Endothelial cell of umbilical vein (primary cell): ENCODE measurements at regions not wholly inside any gene's neighbourhood (a gene's known extent, or its start where the extent isn't known, plus 50 kb on each side); places are given as distances from the start of the nearest gene placed in this dataset.

Source experiments
- BruUV-seq: library from RNA; stranded (reverse); fragments of 400-500 nt; replicated peaks from 2 replicates; lab custom pipeline; 2021; lab: Mats Ljungman, UMichigan
- CTCF ChIA-PET: fragments of 300-600, 350-600 bp; sonication (Branson Sonifier 250); formaldehyde crosslinking; loops from one replicate; lab custom pipeline; 2021; ENCODE audit warnings: antibody characterized with exemption, inconsistent platforms; lab: Charles Lee
- POLR2A ChIA-PET: fragments of 300-600, 350-600 bp; sonication (Branson Sonifier 250); formaldehyde crosslinking; loops from one replicate; lab custom pipeline; 2021; ENCODE audit warnings: antibody characterized with exemption, inconsistent platforms; lab: Charles Lee
- DNase-seq: peaks from one replicate; pipeline ENCODE4 v3.0.0-alpha.2; 2011; ENCODE audit warnings: low read depth, low spot score
- FAIRE-seq: peaks from 2 replicates; lab custom pipeline; 2011; peaks lifted over from hg19 to GRCh38; lab: Jason Lieb, UNC
- H2AFZ ChIP-seq: 2 replicates; pipeline ENCODE4 v1.6.0; 2012; ENCODE audit warnings: low read depth, low read length, control low read depth, inconsistent platforms
- H3K27ac ChIP-seq: 2 replicates; pipeline ENCODE4 v1.5.1; 2011; ENCODE audit warnings: low read depth, mild to moderate bottlenecking, control low read depth, low read length, moderate library complexity; ENCODE audit not compliant: insufficient read depth
- H3K27me3 ChIP-seq, 2 experiments: 2 replicates each; pipeline versions ENCODE4 v1.6.0 to v1.6.1; 2011; ENCODE audit warnings: low read length in 2 of 2, mixed read lengths in 1 of 2; ENCODE audit not compliant: control insufficient read depth in 2 of 2, insufficient read depth in 2 of 2
- H3K36me3 ChIP-seq, 2 experiments: 2 replicates in 1 of 2; 3 replicates in 1 of 2; pipeline ENCODE4 v1.5.1; 2011; ENCODE audit warnings: low read length in 2 of 2, mild to moderate bottlenecking in 1 of 2, moderate library complexity in 1 of 2; ENCODE audit not compliant: control insufficient read depth in 2 of 2, insufficient read depth in 2 of 2; ENCODE audit errors: extremely low read depth in 1 of 2
- H3K4me1 ChIP-seq: 3 replicates; pipeline ENCODE4 v1.5.1; 2011; ENCODE audit warnings: mild to moderate bottlenecking, low read length; ENCODE audit not compliant: control insufficient read depth, insufficient read depth; ENCODE audit errors: extremely low read depth
- H3K4me2 ChIP-seq: 2 replicates; pipeline ENCODE4 v1.6.1; 2011; ENCODE audit warnings: low read length, control low read depth, mixed read lengths; ENCODE audit not compliant: insufficient read depth
- H3K4me3 ChIP-seq, 3 experiments: fragments of 200-600 bp in 1 of 3; sonication (generic), shearing (Covaris generic) in 1 of 3; replicated peaks in 1 of 3; 2 replicates each; pipeline ENCODE4 v1.5.1; 2011 to 2016; ENCODE audit warnings: control low read depth in 3 of 3, low read length in 3 of 3, mild to moderate bottlenecking in 2 of 3, inconsistent platforms in 1 of 3, low read depth in 1 of 3, moderate library complexity in 1 of 3; ENCODE audit not compliant: insufficient read depth in 1 of 3
- H3K79me2 ChIP-seq: 2 replicates; pipeline ENCODE4 v1.6.0; 2012; ENCODE audit warnings: low read length, inconsistent platforms; ENCODE audit not compliant: control insufficient read depth, insufficient read depth
- H3K9ac ChIP-seq: replicated peaks from 2 replicates; pipeline ENCODE3; 2011; ENCODE audit warnings: low read length, control low read depth; ENCODE audit not compliant: insufficient read depth; ENCODE audit errors: extremely low read depth
- H3K9me1 ChIP-seq: replicated peaks from 3 replicates; pipeline ENCODE4 v1.6.0; 2011; ENCODE audit warnings: mild to moderate bottlenecking, low read length; ENCODE audit not compliant: control insufficient read depth, insufficient read depth; ENCODE audit errors: extremely low read depth
- H3K9me3 ChIP-seq: replicated peaks from 2 replicates; pipeline ENCODE4 v1.5.1; 2012; ENCODE audit warnings: low read length, inconsistent platforms; ENCODE audit not compliant: control insufficient read depth, insufficient read depth
- H4K20me1 ChIP-seq: replicated peaks from 2 replicates; pipeline ENCODE3; 2011; ENCODE audit warnings: mild to moderate bottlenecking, low read length; ENCODE audit not compliant: control insufficient read depth, insufficient read depth; ENCODE audit errors: extremely low read depth
- CTCF ChIP-seq, 2 donors: IDR thresholded peaks; 1 replicate in 1 of 2; 2 replicates in 1 of 2; pipeline ENCODE4 v1.5.1; 2011; ENCODE audit warnings: low read length in 2 of 2, mild to moderate bottlenecking in 2 of 2, moderate library complexity in 2 of 2, control low read depth in 1 of 2, inconsistent platforms in 1 of 2, low read depth in 1 of 2; ENCODE audit not compliant: insufficient read depth in 1 of 2; ENCODE audit errors: extremely low read depth in 1 of 2
- EZH2 ChIP-seq: IDR thresholded peaks from 2 replicates; pipeline ENCODE4 v1.6.1; 2012; ENCODE audit warnings: borderline replicate concordance, low read depth, mild to moderate bottlenecking, moderate library complexity, low read length, inconsistent platforms; ENCODE audit not compliant: severe bottlenecking
- FOS ChIP-seq: IDR thresholded peaks from 2 replicates; pipeline ENCODE4 v1.6.1; 2011; ENCODE audit warnings: mild to moderate bottlenecking, low read length, moderate library complexity, borderline replicate concordance; ENCODE audit not compliant: insufficient read depth
- GATA2 ChIP-seq: IDR thresholded peaks from 2 replicates; pipeline ENCODE4 v1.7.0; 2011; ENCODE audit warnings: low read depth, mild to moderate bottlenecking, moderate library complexity, mixed read lengths, low read length; ENCODE audit not compliant: insufficient read length, insufficient read depth
- JUN ChIP-seq: IDR thresholded peaks from 2 replicates; pipeline ENCODE4 v1.6.1; 2011; ENCODE audit warnings: borderline replicate concordance, low read depth; ENCODE audit not compliant: insufficient read length, insufficient read depth
- MAX ChIP-seq: IDR thresholded peaks from 2 replicates; pipeline ENCODE4 v1.6.1; 2011; ENCODE audit not compliant: insufficient read depth, insufficient read length
- MYC ChIP-seq: IDR thresholded peaks from one replicate; pipeline ENCODE4 v1.6.1; 2011; ENCODE audit warnings: mild to moderate bottlenecking, low read depth, low read length
- POLR2A ChIP-seq: IDR thresholded peaks from 2 replicates; pipeline ENCODE4 v1.6.1; 2012; ENCODE audit warnings: low read depth, mild to moderate bottlenecking, control low read depth, low read length
- POLR2AphosphoS5 ChIP-seq: IDR thresholded peaks from 2 replicates; pipeline ENCODE4 v1.6.1; 2012; ENCODE audit warnings: low read depth, mild to moderate bottlenecking, control low read depth, low read length, moderate library complexity; ENCODE audit not compliant: insufficient read depth
- dilution Hi-C: fragments of 300-500 bp; cut with MboI; formaldehyde crosslinking; loops from one replicate; pipeline ENCODE4 v1.15.0; 2019; ENCODE audit warnings: low sequenced_read_pairs; ENCODE audit not compliant: extremely low pct_ligation_motif_present
- intact Hi-C: fragments of 100-400 bp; cut with micrococcal nuclease; formaldehyde crosslinking; loops from one replicate; pipeline ENCODE4 v1.10.0; 2022

GRCh38 chr2:146608490-146608889 lies 1236.3 kb upstream of the ACVR2A start:
- BruUV-seq = no TSS peak
- no peaks in the 10 kb centered on the region for H4K20me1 ChIP-seq
- no peak for FAIRE-seq
- POLR2A ChIA-PET = no interaction called here
- H3K79me2 ChIP-seq = no peaks in the 10 kb centered on the region
- no peak for DNase-seq
- CTCF ChIA-PET = no interaction called here
- no peaks in the 10 kb centered on the region for H3K9me1 ChIP-seq
- no peaks in the 10 kb centered on the region for H3K4me1 ChIP-seq
- no peak overlapping the region for H3K27ac ChIP-seq
- no peak overlapping the region for H3K4me3 ChIP-seq
- dilution Hi-C loops (no loop called here), intact Hi-C loops (loop anchor here (5.0 kb wide), 1 partner anchor 1729 kb away; no protein-coding TSS in a partner anchor)
- no peaks in the 10 kb centered on the region for H3K9me3 ChIP-seq
- no peak overlapping the region for H3K9ac ChIP-seq
- H2AFZ ChIP-seq = no peak overlapping the region
- no peak overlapping the region for H3K4me2 ChIP-seq
- no peak for TF ChIP-seq EZH2
- no peak for TF ChIP-seq MYC
- TF ChIP-seq FOS = no peak
- no peaks in the 10 kb centered on the region for H3K27me3 ChIP-seq
- H3K36me3 ChIP-seq = no peaks in the 10 kb centered on the region

- Histone ChIP-seq H2AFZ (no peak overlapping the region), H3K27ac (no peak overlapping the region), H3K9me1 (no peaks in the 10 kb centered on the region), H3K4me1 (no peaks in the 10 kb centered on the region), H3K79me2 (no peaks in the 10 kb centered on the region), H3K36me3 (no peaks in the 10 kb centered on the region), H3K9me3 (no peaks in the 10 kb centered on the region), H3K9ac (no peak overlapping the region), H3K4me3 (no peak overlapping the region), H3K27me3 (no peaks in the 10 kb centered on the region), H3K4me2 (no peak overlapping the region), H4K20me1 (no peaks in the 10 kb centered on the region)
- dilution Hi-C loops = no loop called here
- no peak for TF ChIP-seq JUN
- TF ChIP-seq FOS = no peak
- TF ChIP-seq EZH2 = no peak
- no peak for TF ChIP-seq MAX
- TF ChIP-seq CTCF (IDR thresholded peaks at IDR 0.05; ENCODE audit: extremely low read depth in 1 of 2, insufficient read depth in 1 of 2, low read depth in 1 of 2, low read length in 2 of 2) = no peak
- no peak for TF ChIP-seq GATA2
- no peak for TF ChIP-seq POLR2AphosphoS5
- no peak for TF ChIP-seq MYC
- no peak for TF ChIP-seq POLR2A
- DNase-seq (no peak), FAIRE-seq (no peak)
- intact Hi-C loops = no loop called here
- BruUV-seq = no TSS peak
- CTCF ChIA-PET = interaction anchor here (1.4 kb wide), 1 partner anchor 11 kb away, joined by 3 read pairs; no protein-coding TSS in a partner anchor
- POLR2A ChIA-PET = no interaction called here
Measured at GRCh38 chr2:146604521-146604920, 1240.3 kb upstream of the ACVR2A start.
